Small intestine (tissue), 7 donors: ENCODE measurements at regions not wholly inside any gene's neighbourhood (a gene's known extent, or its start where the extent isn't known, plus 50 kb on each side); places are given as distances from the start of the nearest gene placed in this dataset.
"Not testable (repeated sequence)": the region's sequence is repeated elsewhere in the genome, so short reads cannot be mapped to it uniquely, and the experiment has no call there.

ENCODE experiments used
- DNase-seq, 2 donors: peaks; one replicate each; pipeline versions ENCODE4 v3.0.0 to v3.0.0-alpha.2; 2013
- FAIRE-seq: peaks from 2 replicates; lab custom pipeline; 2012; peaks lifted over from hg19 to GRCh38; lab: Jason Lieb, UNC
- H3K27ac ChIP-seq, 3 donors: one replicate each; pipeline ENCODE4 v1.5.1; 2013; ENCODE audit warnings: low read length in 2 of 3, mild to moderate bottlenecking in 2 of 3, control low read depth in 1 of 3, inconsistent platforms in 1 of 3, low read depth in 1 of 3, moderate library complexity in 1 of 3
- H3K27me3 ChIP-seq, 3 donors: one replicate each; pipeline ENCODE4 v1.6.1; 2013; ENCODE audit warnings: low read length in 3 of 3, inconsistent platforms in 1 of 3; ENCODE audit not compliant: control insufficient read depth in 3 of 3, insufficient read depth in 3 of 3
- H3K36me3 ChIP-seq, 3 donors: one replicate each; pipeline ENCODE4 v1.6.1; 2013; ENCODE audit warnings: low read length in 3 of 3, inconsistent platforms in 1 of 3, low read depth in 1 of 3, mild to moderate bottlenecking in 1 of 3, moderate library complexity in 1 of 3; ENCODE audit not compliant: control insufficient read depth in 3 of 3, insufficient read depth in 2 of 3
- H3K4me1 ChIP-seq, 3 donors: one replicate each; pipeline ENCODE4 v1.6.1; 2013; ENCODE audit warnings: low read length in 2 of 3, inconsistent platforms in 1 of 3, low read depth in 1 of 3, mild to moderate bottlenecking in 1 of 3, moderate library complexity in 1 of 3; ENCODE audit not compliant: control insufficient read depth in 3 of 3, insufficient read depth in 2 of 3
- H3K4me3 ChIP-seq, 3 donors: one replicate each; pipeline ENCODE4 v1.5.1; 2013; ENCODE audit warnings: low read length in 3 of 3, control low read depth in 1 of 3, inconsistent platforms in 1 of 3, low read depth in 1 of 3, mild to moderate bottlenecking in 1 of 3, moderate library complexity in 1 of 3
- H3K9me3 ChIP-seq, 2 donors: one replicate each; pipeline ENCODE4 v1.6.1; 2013; ENCODE audit warnings: low read depth in 1 of 2, low read length in 1 of 2; ENCODE audit not compliant: control insufficient read depth in 2 of 2, insufficient read depth in 1 of 2
- WGBS, 3 donors: extraction: QIAGEN DNeasy Blood & Tissue Kit; methylation state at CpG; one replicate each; pipeline ENCODE4 v1.1.7; 2013; 5-methylcytosine and 5-hydroxymethylcytosine counted together
- donor health status: healthy with polysubstance abuse.
- donor health status: control.
- donor health status: control.
- donor health status: Bipolar disorder and iron deficiency.
- donor health status: healthy.

DNA sequence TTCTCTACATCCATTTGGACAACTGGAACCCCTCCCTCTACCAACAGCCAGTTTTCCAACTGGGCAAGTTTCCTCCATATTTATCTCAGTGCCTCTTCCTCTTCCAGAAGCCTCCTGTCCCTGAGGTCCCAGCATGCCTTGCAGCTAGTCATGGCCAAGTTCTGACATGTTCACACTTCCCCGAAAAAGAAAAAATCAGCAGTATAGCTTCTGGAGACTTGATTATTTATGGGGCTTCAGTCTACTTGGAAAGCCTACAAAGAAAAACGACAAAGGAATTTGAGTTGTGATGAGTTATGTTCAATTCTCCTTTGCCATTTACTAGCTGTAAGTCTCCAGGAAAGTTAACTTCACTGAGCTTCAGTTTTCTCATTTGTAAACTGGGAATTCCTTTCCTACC, 406.5 kb downstream of the MAFB start:
- Histone ChIP-seq H3K27me3 (peaks cover 0 to 3% (median 0%) of the 10 kb centered on the region in 3 donors), H3K4me1 (peaks cover 0 to 5% (median 0%) of the 10 kb centered on the region in 3 donors), H3K9me3 (no peaks in the 10 kb centered on the region), H3K4me3 (no peak overlapping the region), H3K36me3 (no peaks in the 10 kb centered on the region), H3K27ac (no peak overlapping the region)
- DNase-seq (no peak), FAIRE-seq (no peak)
- WGBS, 3 donors = 66 to 95% (median 75%) methylated on average over 2 of the region's 2 CpGs

DNA sequence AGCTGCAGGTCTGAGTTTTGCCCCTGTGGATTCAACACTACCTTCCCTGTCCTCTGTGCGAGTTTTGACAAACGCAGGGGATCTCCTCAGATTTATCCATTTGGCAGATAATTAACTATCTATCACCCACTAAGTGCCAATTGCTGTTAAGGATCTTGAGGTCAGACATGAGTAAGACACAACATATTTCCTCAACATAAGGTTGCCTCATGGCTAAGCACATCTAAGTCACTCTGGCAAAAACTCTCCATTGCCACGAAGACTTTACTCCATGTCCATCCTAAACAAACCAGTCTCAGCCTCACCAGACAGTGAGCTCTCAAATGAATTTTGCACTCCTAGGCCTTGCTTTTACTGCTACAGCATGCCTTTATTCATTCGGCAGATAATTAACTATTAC, 408.4 kb downstream of the MAFB start:
- no peaks in the 10 kb centered on the region for H3K27me3 ChIP-seq
- peaks cover 0 to 3% (median 0%) of the 10 kb centered on the region in 3 donors for H3K4me1 ChIP-seq
- H3K36me3 ChIP-seq = no peaks in the 10 kb centered on the region
- no peak overlapping the region for H3K27ac ChIP-seq
- no peak overlapping the region for H3K4me3 ChIP-seq
- DNase-seq (no peak), FAIRE-seq (no peak)
- no peaks in the 10 kb centered on the region for H3K9me3 ChIP-seq
- 93 to 96% (median 94%) methylated on average over 4 of the region's 4 CpGs for WGBS, 3 donors

DNA sequence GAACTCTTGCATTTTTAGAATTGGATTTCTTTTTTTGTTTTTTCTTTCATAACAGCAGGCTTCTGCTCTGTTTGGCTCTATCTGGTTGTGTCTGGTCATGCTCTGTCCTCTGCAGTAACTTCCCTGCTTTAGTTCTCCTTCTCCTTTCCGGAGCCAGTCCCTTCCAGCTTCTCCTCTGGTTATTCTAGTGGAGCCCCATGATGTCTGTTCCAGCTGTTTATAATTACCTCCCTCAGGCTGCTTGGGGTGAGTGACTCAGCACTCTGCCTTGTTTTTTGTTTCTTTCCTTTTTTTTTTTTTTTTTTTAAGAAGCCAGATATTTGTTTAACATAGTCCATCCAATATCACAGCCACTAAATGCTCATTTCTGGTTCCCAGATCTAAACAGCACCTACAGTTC, 409.6 kb downstream of the MAFB start:
- Histone ChIP-seq H3K4me1 (peaks cover 0 to 6% (median 0%) of the 10 kb centered on the region in 3 donors), H3K27ac (peak overlapping the region in 1 of 3 donors; percentile 43), H3K27me3 (no peaks in the 10 kb centered on the region), H3K9me3 (no peaks in the 10 kb centered on the region), H3K4me3 (no peak overlapping the region), H3K36me3 (no peaks in the 10 kb centered on the region)
- 53 to 73% (median 68%) methylated on average over 1 of the region's 1 CpG for whole genome bisulfite sequencing, 3 donors
- DNase-seq = no peak
- no peak for FAIRE-seq

DNA sequence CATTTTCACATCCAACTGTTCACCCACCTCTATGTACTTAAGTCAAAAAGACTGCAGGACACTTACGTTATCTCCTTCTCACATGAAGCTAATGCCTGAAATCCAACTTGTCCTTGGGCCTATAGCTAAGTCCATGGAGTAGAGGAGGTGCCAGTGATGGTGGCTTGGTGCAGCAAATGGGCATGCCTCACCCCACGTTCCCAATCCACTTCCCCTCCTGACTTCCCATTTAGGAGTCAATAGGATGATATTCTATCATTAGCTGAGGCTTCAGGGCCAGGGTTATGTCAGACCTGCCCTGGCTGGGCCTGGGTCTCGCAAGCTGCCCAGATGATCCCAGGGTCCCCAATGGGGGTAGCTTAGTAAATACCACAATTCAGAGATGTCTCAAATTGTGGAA, 410.4 kb downstream of the MAFB start:
- FAIRE-seq (no peak), DNase-seq (no peak)
- H3K9me3 ChIP-seq = no peaks in the 10 kb centered on the region

DNA sequence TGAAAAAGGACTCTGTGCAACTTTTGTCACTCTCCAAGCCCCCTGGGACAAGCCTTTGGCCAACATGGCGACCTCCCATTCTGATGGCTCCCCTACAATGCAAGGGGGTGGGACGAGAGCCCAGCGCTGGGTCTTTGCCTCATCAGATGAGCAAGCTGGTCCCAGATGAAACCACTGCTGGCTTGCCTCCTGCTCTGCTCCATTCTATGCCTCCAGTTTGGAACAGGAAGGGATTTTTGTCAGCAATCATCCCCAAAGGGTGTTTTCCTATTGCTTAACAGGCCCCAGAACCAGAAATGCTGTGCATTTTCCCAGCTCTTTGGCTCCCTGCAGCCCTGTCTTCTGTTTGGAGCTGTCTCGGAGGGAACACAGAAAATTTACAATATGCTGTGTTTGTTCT, 412.7 kb downstream of the MAFB start:
- Histone ChIP-seq H3K9me3 (no peaks in the 10 kb centered on the region), H3K27ac (no peak overlapping the region), H3K36me3 (no peaks in the 10 kb centered on the region), H3K27me3 (no peaks in the 10 kb centered on the region), H3K4me3 (no peak overlapping the region), H3K4me1 (peaks cover 0 to 3% (median 0%) of the 10 kb centered on the region in 3 donors)
- WGBS, 3 donors = 83 to 91% (median 85%) methylated on average over 4 of the region's 4 CpGs
- FAIRE-seq (no peak), DNase-seq (no peak)

More for the DNA sequence above, 410.4 kb downstream of the MAFB start:
- Histone ChIP-seq H3K27me3 (no peaks in the 10 kb centered on the region), H3K4me3 (no peak overlapping the region), H3K4me1 (peaks cover 0 to 3% (median 0%) of the 10 kb centered on the region in 3 donors), H3K27ac (no peak overlapping the region), H3K36me3 (no peaks in the 10 kb centered on the region)
- 82 to 91% (median 90%) methylated on average over 3 of the region's 3 CpGs for WGBS, 3 donors

DNA sequence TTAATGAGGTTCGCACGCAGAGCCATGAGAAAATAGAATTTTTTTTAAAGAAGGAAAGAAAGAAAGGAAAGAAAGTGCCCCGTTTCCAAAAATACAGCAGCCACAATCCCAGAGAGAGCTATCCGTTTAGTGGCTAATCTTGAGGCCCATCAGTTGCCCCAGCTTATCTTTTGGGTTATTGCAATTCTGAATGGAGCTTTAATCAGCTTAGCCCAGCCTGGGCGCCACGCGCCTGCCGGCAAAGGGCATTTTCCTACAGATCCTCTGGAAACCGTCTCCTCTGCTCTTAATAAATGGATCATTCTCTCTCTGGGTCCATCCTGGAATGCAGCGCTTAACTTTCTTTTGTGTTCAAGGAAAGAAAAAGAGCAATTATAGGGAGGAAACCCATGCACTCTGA, 413.3 kb downstream of the MAFB start:
- Histone ChIP-seq H3K27ac (no peak overlapping the region), H3K36me3 (no peaks in the 10 kb centered on the region), H3K9me3 (no peaks in the 10 kb centered on the region), H3K27me3 (no peaks in the 10 kb centered on the region), H3K4me1 (peaks cover 0 to 3% (median 0%) of the 10 kb centered on the region in 3 donors), H3K4me3 (no peak overlapping the region)
- DNase-seq (no peak), FAIRE-seq (no peak)
- WGBS, 3 donors = 75 to 84% (median 82%) methylated on average over 10 of the region's 10 CpGs

DNA sequence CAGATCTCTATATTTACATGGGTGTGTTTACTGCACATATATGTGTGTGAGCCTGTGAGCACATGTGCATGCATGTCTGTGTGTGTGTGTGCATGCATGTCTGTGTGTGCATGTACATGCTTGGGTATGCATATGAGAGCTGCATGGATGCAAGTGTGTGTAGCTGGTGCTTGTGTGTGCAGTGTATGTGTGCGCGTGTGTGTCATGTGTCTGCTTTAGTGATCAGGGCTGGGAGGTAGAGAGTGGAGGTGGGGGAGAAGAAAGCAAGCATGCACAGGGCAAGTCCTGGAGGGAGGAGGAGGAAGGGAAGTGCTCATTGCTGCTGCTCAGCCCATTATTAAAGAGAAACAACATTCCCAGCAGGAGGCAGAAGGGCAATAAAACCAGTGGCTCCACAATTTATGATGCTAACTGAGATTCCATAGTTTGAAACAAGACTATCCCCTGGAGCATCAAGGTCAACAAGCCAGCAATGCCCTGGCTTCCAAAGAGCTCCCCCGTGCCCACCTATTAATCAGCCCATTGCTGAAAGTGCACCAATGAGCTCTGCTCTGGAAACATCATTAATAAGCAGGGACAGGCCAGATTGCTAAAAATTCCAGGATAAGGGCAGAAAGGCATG, 414.0 kb downstream of the MAFB start:
- Histone ChIP-seq H3K36me3 (no peaks in the 10 kb centered on the region), H3K4me3 (no peak overlapping the region), H3K27ac (no peak overlapping the region), H3K27me3 (no peaks in the 10 kb centered on the region), H3K4me1 (peaks cover 0 to 3% (median 0%) of the 10 kb centered on the region in 3 donors), H3K9me3 (no peaks in the 10 kb centered on the region)
- DNase-seq = no peak
- WGBS, 3 donors = 57 to 79% (median 63%) methylated on average over 3 of the region's 3 CpGs
- no peak for FAIRE-seq

DNA sequence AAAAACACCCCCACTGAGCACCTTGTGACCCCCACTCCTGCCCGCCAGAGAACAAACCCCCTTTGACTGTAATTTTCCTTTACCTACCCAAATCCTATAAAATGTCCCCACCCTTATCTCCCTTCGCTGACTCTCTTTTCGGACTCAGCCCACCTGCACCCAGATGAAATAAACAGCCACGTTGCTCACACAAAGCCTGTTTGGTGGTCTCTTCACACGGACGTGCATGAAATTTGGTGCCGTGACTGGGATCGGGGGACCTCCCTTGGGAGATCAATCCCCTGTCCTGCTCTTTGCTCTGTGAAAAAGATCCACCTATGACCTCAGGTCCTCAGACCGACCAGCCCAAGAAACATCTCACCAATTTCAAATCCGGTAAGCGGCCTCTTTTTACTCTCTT, 419.8 kb downstream of the MAFB start:
- FAIRE-seq, H3K4me1 ChIP-seq, H3K27ac ChIP-seq, H3K4me3 ChIP-seq, DNase-seq, H3K27me3 ChIP-seq, H3K9me3 ChIP-seq, H3K36me3 ChIP-seq: not testable (repeated sequence)
- WGBS, 3 donors = 81 to 90% (median 84%) methylated on average over 8 to 11 of the region's 11 CpGs
